Suppressor macrophage (primary cell): ENCODE measurements at regions not wholly inside any gene's neighbourhood (a gene's known extent, or its start where the extent isn't known, plus 50 kb on each side); places are given as distances from the start of the nearest gene placed in this dataset.

ENCODE experiments used
- DNase-seq, 4 experiments: peaks; one replicate each; pipeline ENCODE4 v3.0.0-alpha.2; 2020 to 2022

DNA sequence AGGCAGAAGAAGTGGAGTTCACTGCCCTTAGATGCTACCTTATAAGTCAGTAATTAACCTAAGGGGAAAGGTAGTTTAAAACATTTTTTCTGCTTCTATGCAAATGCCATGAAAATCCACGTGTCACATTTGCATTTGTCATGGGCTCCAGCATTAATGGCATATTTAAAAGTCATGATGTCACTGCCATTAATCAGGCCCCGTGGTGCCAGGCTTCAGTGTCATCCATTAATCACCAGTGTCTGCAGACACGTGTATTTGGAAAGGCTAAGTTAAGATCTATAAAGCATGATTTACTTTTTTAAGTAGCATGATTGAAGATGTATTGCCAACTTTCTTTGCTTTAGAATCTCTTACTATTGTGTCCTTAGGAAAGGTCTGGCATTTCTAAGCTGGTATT is 857.8 kb downstream of the TUSC7 start:
- peak in 2 of 4 experiments; percentile 7 to 8 for DNase-seq

DNA sequence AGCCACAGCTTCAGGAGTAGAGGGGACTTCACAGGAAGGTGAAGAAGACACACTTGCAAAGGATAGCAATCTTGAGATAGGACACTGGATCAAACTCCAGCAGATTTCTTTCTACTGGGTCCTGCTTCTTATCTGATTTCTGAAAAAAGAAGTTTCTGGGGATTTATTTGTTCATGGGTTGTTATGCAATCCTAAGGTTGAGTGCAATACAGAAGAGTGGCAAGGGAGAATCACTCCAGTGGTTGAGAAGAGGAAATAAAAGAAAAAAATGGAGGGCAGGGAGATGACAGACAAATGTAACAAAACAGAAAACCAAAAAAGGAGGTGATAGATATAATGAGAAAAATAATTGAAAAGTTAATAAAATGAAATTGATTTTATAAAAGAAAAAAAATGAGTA is 858.3 kb downstream of the TUSC7 start:
- peak in 2 of 4 experiments; percentile 43 to 55 for DNase-seq

GRCh38 chr3:117572786-117573185 is 863.2 kb downstream of the TUSC7 start:
- peak in 1 of 4 experiments; percentile 18 for DNase-seq

- DNase-seq = no peak
Observed at GRCh38 chr3:117580806-117581205, 871.2 kb downstream of the TUSC7 start.

DNA sequence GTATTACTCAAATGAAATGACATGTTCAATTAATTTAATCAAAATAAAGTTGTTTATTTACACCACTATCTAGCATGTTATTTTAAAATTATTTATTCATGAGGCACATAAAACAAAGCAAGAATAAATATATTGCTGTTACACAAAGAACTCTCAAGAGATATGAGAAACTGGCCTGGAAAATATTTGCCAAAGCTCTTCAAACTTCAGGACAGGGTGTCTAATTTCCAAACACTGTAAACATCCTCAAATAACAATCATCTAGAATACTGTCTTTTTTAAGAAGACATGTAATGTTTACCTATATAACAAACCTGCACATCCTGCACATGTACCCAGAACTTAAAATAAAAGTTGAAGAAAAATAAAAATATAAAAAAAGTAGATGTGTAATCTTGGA is 876.6 kb downstream of the TUSC7 start:
- DNase-seq = no peak

DNA sequence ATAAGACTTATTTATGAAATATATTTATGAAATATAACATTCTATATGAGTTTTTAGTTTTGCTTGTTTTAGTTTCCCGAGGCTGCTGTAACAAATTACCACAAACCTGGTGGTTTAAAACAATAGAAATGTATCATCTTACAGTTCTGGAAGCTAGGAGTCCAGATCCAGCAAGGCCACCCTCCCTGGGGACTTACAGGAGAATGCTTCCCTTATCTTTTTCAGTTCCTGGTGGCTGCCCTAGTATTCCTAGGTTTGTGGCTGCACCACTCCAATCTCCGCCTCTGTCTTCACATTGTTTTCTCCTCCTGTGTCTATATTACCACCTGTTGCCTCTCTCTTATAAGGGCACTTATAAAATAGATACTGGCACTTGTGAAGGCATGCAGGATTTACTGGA is 877.8 kb downstream of the TUSC7 start:
- no peak for DNase-seq

- no peak for DNase-seq
Observed at GRCh38 chr3:117589454-117589853, 879.9 kb downstream of the TUSC7 start.

GRCh38 chr3:117595615-117596014 is 886.0 kb downstream of the TUSC7 start:
- DNase-seq = no peak

- no peak for DNase-seq
Observed at GRCh38 chr3:117596503-117596902, 886.9 kb downstream of the TUSC7 start.

DNA sequence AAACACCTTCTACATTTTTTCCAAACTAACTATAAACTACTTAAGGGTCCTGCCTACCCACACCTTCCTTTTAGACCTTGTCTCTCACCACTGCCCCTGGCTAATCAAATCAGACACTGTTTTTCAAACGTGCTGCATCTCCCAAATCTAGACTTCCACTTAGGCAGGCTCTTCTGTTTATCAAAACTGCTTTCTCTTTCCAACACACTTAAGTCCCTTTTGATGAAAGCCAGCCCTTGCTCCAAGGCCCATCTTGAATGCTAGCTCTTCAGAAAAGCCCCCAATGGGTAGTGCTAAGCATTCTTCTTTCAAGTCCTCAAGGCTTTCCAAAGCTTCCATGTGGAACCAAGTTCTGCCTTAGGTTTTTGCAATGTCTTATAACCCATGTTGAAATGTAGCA is 888.3 kb downstream of the TUSC7 start:
- DNase-seq = no peak

- DNase-seq = no peak
Observed at GRCh38 chr3:117600112-117600511, 890.5 kb downstream of the TUSC7 start.

GRCh38 chr3:117600666-117601065 is 891.1 kb downstream of the TUSC7 start:
- no peak for DNase-seq

DNA sequence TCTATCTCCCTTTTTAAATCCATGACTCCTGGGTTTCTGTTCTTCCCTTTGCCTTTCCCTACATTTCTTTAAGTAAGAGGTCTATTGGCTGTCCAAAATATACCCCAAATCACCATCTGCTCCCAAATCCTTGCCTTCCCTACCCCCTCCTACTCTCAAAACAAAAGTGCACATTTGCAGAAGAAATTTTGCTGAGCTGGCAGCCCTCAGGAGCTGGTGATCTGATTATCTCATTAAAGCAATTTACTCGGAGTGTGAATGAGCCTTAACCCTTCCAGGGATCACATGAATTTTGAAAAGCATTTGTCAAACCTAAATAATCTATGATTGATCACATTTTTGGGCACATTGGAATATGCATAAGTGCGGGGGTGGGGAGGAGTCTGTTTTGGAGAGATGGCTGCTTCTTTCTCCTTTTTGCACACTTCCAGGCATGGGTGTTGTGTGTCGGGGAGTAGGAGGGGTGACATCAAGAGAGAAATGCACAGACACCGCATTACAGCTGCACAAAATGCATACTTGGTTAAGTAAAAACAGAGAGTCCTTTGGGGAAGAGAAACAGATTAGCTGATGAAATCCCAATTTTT is 892.6 kb downstream of the TUSC7 start:
- peak in 2 of 4 experiments; percentile 8 to 14 for DNase-seq

DNA sequence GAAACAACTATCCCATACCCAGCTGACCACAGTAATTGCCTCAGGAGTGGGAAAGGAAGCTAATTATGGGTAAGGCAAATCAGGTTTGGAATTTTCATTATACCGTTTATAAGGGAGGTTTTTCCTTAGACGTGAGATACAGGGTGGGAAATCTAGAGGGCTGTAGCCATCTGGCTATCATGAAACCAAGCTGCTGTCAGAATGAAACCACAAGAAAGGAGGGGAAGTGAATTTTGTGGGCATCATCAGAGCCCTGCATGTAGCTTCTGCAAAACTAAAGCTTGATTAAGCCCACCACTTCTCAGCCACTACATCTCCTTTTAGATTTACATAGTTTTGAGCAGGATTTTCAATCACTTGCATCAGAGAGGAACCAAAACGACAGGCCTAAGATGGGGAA is 893.5 kb downstream of the TUSC7 start:
- DNase-seq = peak; percentile 52 to 76 (median 62)

DNA sequence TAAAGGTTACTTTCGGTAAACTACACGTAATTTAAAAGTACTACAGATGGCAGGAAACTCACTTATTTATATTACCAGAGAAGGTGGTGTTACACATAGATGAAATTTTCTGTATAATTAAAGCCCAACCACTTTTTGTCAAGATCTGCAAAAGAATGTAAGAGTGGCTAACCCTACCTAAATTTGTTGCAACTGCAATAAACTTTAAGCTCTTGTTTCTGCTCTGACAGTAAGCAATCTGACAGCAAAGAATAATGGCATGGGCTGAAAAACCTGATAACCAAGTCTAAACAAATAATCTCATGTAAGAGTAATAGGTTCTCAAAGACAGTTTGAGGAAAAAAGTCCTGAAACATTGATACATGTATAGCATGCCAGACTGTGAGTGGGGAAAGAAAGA is 897.3 kb downstream of the TUSC7 start:
- DNase-seq = no peak

DNA sequence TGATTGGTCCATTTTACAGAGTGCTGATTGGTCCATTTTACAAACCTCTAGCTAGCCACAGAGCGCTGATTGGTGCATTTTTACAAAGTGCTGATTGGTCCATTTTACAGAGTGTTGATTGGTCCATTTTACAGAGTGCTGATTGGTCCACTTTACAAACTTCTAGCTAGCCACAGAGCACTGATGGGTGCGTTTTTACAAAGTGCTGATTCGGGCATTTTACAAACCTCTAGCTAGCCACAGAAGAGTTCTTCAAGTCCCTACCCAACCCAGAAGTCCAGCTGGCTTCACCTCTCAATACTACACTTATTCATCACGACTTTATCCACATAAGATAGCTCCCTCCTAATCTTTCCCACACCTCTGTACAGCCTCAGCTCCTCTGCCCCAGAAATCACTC is 899.8 kb downstream of the TUSC7 start:
- no peak for DNase-seq

DNA sequence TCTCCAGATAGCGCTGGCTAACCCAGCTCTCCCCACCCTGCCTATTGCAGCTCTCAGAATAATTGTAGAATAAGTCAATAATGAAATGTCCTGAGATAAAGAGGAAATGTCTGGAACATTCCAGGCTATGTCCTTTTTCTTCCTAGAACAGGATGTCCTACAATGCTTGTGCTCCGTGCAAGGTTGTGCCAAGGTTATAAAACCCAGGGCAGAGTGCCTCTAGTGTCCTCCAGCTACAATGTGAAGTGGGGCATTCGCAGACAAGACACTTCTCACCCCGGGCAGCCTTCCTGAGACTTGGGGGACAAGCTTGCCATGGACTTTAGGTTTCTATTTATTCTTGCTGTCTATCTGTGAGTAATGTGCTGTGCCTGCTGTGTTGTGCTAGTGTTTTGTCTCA is 900.6 kb downstream of the TUSC7 start:
- no peak for DNase-seq

DNA sequence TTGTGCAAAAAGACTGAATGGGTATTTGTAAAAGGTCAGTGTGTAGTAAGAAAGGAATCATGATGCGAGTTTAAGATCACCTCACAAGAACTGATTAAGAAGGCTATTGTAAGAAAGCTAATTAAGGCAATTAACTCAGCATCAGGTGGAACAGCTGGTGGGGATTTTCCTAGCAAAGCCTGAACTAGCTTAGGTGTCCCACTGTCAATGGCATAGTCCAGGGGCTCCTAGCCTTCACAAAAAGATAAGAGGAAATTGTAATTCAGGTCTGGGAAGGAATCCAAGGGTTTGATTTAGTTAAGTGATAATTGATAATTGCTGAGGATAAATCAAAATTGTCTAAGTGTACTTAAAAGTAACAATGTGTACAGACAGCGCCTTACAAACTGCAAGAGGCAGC is 901.6 kb downstream of the TUSC7 start:
- no peak for DNase-seq

- DNase-seq = no peak
Observed at GRCh38 chr3:117616227-117616626, 906.6 kb downstream of the TUSC7 start.

DNA sequence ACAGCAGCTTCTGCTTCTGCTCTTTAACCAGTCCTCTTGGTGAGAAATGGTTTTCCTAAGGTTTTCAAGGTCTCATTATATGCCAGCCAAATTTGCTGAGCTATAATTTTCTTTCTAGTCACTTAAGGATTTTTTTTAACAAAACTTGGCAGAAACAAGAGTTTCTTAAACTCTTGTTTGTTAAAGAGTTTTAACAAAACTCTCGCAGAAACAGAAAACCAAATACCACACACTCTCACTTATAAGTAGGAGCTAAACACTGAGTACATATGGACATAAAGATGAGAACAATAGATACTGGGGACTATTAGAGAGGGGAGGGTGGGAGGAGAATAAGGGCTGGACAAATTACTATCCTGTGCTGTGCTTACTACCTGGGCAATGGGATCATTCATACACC is 908.3 kb downstream of the TUSC7 start:
- no peak for DNase-seq

- DNase-seq = no peak
Observed at GRCh38 chr3:117618462-117618861, 908.9 kb downstream of the TUSC7 start.

- no peak for DNase-seq
Observed at GRCh38 chr3:117619805-117620204, 910.2 kb downstream of the TUSC7 start.

- DNase-seq = peak in 2 of 4 experiments; percentile 1 to 2
Observed at GRCh38 chr3:117622171-117622841, 912.7 kb downstream of the TUSC7 start.

- no peak for DNase-seq
Observed at GRCh38 chr3:117624424-117624823, 914.8 kb downstream of the TUSC7 start.

- no peak for DNase-seq
Observed at GRCh38 chr3:117625174-117625573, 915.6 kb downstream of the TUSC7 start.
